Endodermal cell (in vitro differentiated cells): ENCODE measurements at regions not wholly inside any gene's neighbourhood (a gene's known extent, or its start where the extent isn't known, plus 50 kb on each side); places are given as distances from the start of the nearest gene placed in this dataset.

ENCODE experiments used
- DNase-seq: peaks from one replicate; pipeline ENCODE4 v3.0.0-alpha.2; 2017
- H3K27ac ChIP-seq: 2 replicates; pipeline ENCODE4 v1.5.1; 2013; ENCODE audit warnings: mild to moderate bottlenecking, low read depth, low read length, moderate library complexity
- H3K27me3 ChIP-seq: 2 replicates; pipeline ENCODE4 v1.6.1; 2013; ENCODE audit warnings: mild to moderate bottlenecking, low read length, moderate library complexity; ENCODE audit not compliant: insufficient read depth, control insufficient read depth, poor library complexity, severe bottlenecking
- H3K36me3 ChIP-seq: 2 replicates; pipeline ENCODE4 v1.7.0; 2013; ENCODE audit warnings: mild to moderate bottlenecking, low read length, moderate library complexity; ENCODE audit not compliant: control insufficient read depth, insufficient read depth
- H3K4me1 ChIP-seq: one replicate; pipeline ENCODE4 v1.7.0; 2013; ENCODE audit warnings: low read length; ENCODE audit not compliant: control insufficient read depth, insufficient read depth
- H3K4me3 ChIP-seq: 2 replicates; pipeline ENCODE4 v1.5.1; 2013; ENCODE audit warnings: mild to moderate bottlenecking, low read length, moderate library complexity
- H3K9ac ChIP-seq: 2 replicates; pipeline ENCODE4 v1.6.1; 2013; ENCODE audit warnings: mild to moderate bottlenecking, low read length, moderate library complexity; ENCODE audit not compliant: poor library complexity, severe bottlenecking; ENCODE audit errors: extremely low read depth
- H3K9me3 ChIP-seq: 2 replicates; pipeline ENCODE4 v1.6.1; 2013; ENCODE audit warnings: mild to moderate bottlenecking, low read length, moderate library complexity; ENCODE audit not compliant: control insufficient read depth
- H3K27ac Mint-ChIP-seq: 2 replicates; pipeline ENCODE4 v1.8.0; 2020; ENCODE audit warnings: mixed read lengths
- H3K27me3 Mint-ChIP-seq: 2 replicates; pipeline ENCODE4 v1.8.0; 2021; ENCODE audit warnings: mild to moderate bottlenecking, mixed read lengths; ENCODE audit not compliant: insufficient read depth
- H3K36me3 Mint-ChIP-seq: 2 replicates; pipeline ENCODE4 v1.8.0; 2020; ENCODE audit warnings: low read depth, mixed read lengths
- H3K4me1 Mint-ChIP-seq: 2 replicates; pipeline ENCODE4 v1.8.0; 2020; ENCODE audit warnings: mixed read lengths
- H3K4me3 Mint-ChIP-seq: 2 replicates; pipeline ENCODE4 v1.8.0; 2020; ENCODE audit warnings: mild to moderate bottlenecking, moderate library complexity, mixed read lengths
- H3K9me3 Mint-ChIP-seq: 2 replicates; pipeline ENCODE4 v1.8.0; 2020; ENCODE audit warnings: mild to moderate bottlenecking, mixed read lengths
- WGBS, 2 experiments: methylation state at CpG; one replicate each; pipeline versions ENCODE4 v1.1.5 to v1.1.7; 2013; ENCODE audit warnings: missing lambda C conversion rate in 2 of 2, mixed read lengths in 1 of 2; ENCODE audit not compliant: insufficient coverage in 1 of 2, insufficient read length in 1 of 2; 5-methylcytosine and 5-hydroxymethylcytosine counted together
- TF ChIP-seq, protein P1 (sequence below): fragments of 200-600 bp; sonication (generic); conservative IDR thresholded peaks from 2 replicates; pipeline ENCODE4 v1.5.0; 2021; ENCODE audit warnings: antibody characterized with exemption, mild to moderate bottlenecking

DNA sequence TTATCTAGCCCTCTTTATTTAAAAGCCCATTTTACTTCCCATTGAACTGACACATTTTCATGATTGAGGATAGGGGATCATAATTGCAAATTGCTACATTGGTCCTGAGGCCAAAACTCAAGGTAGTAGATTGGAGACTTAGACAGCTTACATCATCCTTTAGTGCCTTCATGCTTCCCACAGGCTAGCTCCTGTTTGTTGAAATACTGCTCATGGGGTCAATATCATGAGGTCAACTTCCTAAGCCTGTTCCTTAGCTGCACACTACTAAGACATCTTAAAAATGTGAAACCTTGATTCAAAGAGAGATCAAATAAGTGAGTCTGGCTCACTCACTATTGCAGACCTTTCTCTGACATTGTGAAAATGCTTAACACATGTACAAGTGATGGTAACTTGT, 113.0 kb downstream of the TBC1D30 start:
- no peaks in the 10 kb centered on the region for H3K27me3 ChIP-seq
- H3K4me1 ChIP-seq, result peaks cover 7% of the 10 kb centered on the region
- no peaks in the 10 kb centered on the region for H3K36me3 ChIP-seq
- no peak overlapping the region for H3K27ac ChIP-seq
- peaks cover 17% of the 10 kb centered on the region for H3K4me1 Mint-ChIP-seq
- no peak overlapping the region for H3K4me3 Mint-ChIP-seq
- DNase-seq, result no peak
- H3K9ac ChIP-seq, result no peak overlapping the region
- H3K9me3 ChIP-seq, result no peaks in the 10 kb centered on the region
- no peak overlapping the region for H3K4me3 ChIP-seq
- no peaks in the 10 kb centered on the region for H3K27me3 Mint-ChIP-seq
- no peaks in the 10 kb centered on the region for H3K36me3 Mint-ChIP-seq
- no peak overlapping the region for H3K27ac Mint-ChIP-seq
- no peaks in the 10 kb centered on the region for H3K9me3 Mint-ChIP-seq
- TF ChIP-seq, protein P1, sequence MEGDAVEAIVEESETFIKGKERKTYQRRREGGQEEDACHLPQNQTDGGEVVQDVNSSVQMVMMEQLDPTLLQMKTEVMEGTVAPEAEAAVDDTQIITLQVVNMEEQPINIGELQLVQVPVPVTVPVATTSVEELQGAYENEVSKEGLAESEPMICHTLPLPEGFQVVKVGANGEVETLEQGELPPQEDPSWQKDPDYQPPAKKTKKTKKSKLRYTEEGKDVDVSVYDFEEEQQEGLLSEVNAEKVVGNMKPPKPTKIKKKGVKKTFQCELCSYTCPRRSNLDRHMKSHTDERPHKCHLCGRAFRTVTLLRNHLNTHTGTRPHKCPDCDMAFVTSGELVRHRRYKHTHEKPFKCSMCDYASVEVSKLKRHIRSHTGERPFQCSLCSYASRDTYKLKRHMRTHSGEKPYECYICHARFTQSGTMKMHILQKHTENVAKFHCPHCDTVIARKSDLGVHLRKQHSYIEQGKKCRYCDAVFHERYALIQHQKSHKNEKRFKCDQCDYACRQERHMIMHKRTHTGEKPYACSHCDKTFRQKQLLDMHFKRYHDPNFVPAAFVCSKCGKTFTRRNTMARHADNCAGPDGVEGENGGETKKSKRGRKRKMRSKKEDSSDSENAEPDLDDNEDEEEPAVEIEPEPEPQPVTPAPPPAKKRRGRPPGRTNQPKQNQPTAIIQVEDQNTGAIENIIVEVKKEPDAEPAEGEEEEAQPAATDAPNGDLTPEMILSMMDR, result no peak

DNA sequence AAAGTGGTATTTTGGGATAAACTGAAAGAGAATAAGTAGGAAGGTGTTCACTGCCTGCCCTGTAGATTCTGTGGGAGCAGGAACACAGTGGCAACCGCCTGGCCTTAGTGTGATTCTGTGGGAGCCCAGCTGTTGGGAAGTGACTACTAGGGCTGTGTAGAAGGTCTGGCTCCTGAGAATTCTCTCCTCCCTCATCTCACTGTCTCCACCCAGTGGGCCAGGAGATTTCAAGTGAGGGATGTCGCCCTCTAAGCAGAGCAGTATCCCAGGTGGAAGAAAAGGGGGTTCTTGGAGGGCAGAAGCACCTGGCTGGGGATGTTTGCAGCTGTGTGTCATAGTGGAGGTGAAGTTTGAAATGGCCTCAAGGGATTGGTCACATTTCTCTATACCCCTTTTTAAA, 113.7 kb downstream of the TBC1D30 start:
- TF ChIP-seq, protein P1, result peak; percentile 40
- Histone ChIP-seq H3K27ac (no peak overlapping the region), H3K4me1 (peaks cover 7% of the 10 kb centered on the region), H3K27me3 (no peaks in the 10 kb centered on the region), H3K9ac (no peak overlapping the region), H3K4me3 (no peak overlapping the region), H3K36me3 (no peaks in the 10 kb centered on the region), H3K9me3 (no peaks in the 10 kb centered on the region)
- WGBS, 2 experiments, result 78 to 100% methylated on average over 1 to 2 of the region's 2 CpGs
- Mint-ChIP-seq H3K36me3 (no peaks in the 10 kb centered on the region), H3K27ac (no peak overlapping the region), H3K4me3 (no peak overlapping the region), H3K27me3 (no peaks in the 10 kb centered on the region), H3K4me1 (peaks cover 12% of the 10 kb centered on the region), H3K9me3 (no peaks in the 10 kb centered on the region)
- no peak for DNase-seq

DNA sequence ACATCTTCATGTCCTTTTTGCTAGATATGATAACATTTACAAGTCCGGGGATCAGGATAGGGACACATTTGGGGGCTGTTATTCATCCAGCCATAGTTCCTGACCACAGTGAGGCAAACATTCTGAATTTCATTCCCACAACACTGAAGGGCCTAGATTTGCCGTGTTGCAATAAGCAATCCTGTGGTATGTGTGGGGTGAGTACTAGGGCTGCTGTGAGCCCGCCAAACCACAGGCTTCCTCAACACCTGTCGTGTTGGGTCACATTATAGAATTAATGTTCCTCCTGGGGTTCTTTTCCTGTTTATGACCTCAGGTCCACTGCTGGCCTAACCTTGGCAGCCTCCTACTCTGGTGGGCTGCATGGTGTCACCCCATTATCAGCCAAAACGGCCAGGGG, 119.2 kb downstream of the TBC1D30 start:
- H3K9ac ChIP-seq, result no peak overlapping the region
- no peaks in the 10 kb centered on the region for H3K9me3 ChIP-seq
- no peak overlapping the region for H3K4me3 ChIP-seq
- no peaks in the 10 kb centered on the region for H3K36me3 Mint-ChIP-seq
- no peaks in the 10 kb centered on the region for H3K36me3 ChIP-seq
- no peak for DNase-seq
- H3K27ac Mint-ChIP-seq, result no peak overlapping the region
- H3K27ac ChIP-seq, result no peak overlapping the region
- no peaks in the 10 kb centered on the region for H3K27me3 Mint-ChIP-seq
- H3K27me3 ChIP-seq, result no peaks in the 10 kb centered on the region
- H3K9me3 Mint-ChIP-seq, result no peaks in the 10 kb centered on the region
- H3K4me1 Mint-ChIP-seq, result no peaks in the 10 kb centered on the region
- TF ChIP-seq, protein P1, result no peak
- no peak overlapping the region for H3K4me3 Mint-ChIP-seq
- no peaks in the 10 kb centered on the region for H3K4me1 ChIP-seq
- 74 to 81% methylated on average over 3 to 5 of the region's 5 CpGs for WGBS, 2 experiments
